Trophoblast cell (in vitro differentiated cells and primary cell): ENCODE measurements at regions not wholly inside any gene's neighbourhood (a gene's known extent, or its start where the extent isn't known, plus 50 kb on each side); places are given as distances from the start of the nearest gene placed in this dataset.

ENCODE experiments used
- DNase-seq, 2 donors: peaks; one replicate each; pipeline ENCODE4 v3.0.0-alpha.2; 2016
- H2AFZ ChIP-seq: 2 replicates; pipeline ENCODE4 v1.6.1; 2013; ENCODE audit warnings: low read length, moderate library complexity, mild to moderate bottlenecking; ENCODE audit not compliant: insufficient read depth, poor library complexity
- H2AK5ac ChIP-seq: 2 replicates; pipeline ENCODE4 v1.6.1; 2013; ENCODE audit warnings: mild to moderate bottlenecking, low read length
- H2BK120ac ChIP-seq: 2 replicates; pipeline ENCODE4 v1.6.1; 2013; ENCODE audit warnings: low read length, mild to moderate bottlenecking, moderate library complexity; ENCODE audit not compliant: insufficient read depth, poor library complexity
- H2BK12ac ChIP-seq: 2 replicates; pipeline ENCODE4 v1.6.1; 2013; ENCODE audit warnings: mild to moderate bottlenecking, low read length, moderate library complexity
- H2BK5ac ChIP-seq: 2 replicates; pipeline ENCODE4 v1.6.1; 2013; ENCODE audit warnings: low read length, low read depth, moderate library complexity, mild to moderate bottlenecking; ENCODE audit not compliant: poor library complexity
- H3K14ac ChIP-seq: 2 replicates; pipeline ENCODE4 v1.6.1; 2013; ENCODE audit warnings: mild to moderate bottlenecking, low read length
- H3K18ac ChIP-seq: 2 replicates; pipeline ENCODE4 v1.6.1; 2013; ENCODE audit warnings: mild to moderate bottlenecking, low read length
- H3K23ac ChIP-seq: 2 replicates; pipeline ENCODE4 v1.6.1; 2013; ENCODE audit warnings: low read length
- H3K27ac ChIP-seq: 2 replicates; pipeline ENCODE4 v1.5.1; 2013; ENCODE audit warnings: low read depth, mild to moderate bottlenecking, inconsistent platforms, low read length, moderate library complexity
- H3K27me3 ChIP-seq: 2 replicates; pipeline ENCODE4 v1.6.1; 2013; ENCODE audit warnings: inconsistent platforms, mild to moderate bottlenecking, low read length, moderate library complexity; ENCODE audit not compliant: insufficient read depth
- H3K36me3 ChIP-seq, 2 experiments: 1 replicate in 1 of 2; 2 replicates in 1 of 2; pipeline ENCODE4 v1.6.1; 2013; ENCODE audit warnings: low read length in 2 of 2, mild to moderate bottlenecking in 2 of 2, moderate library complexity in 1 of 2; ENCODE audit not compliant: insufficient read depth in 2 of 2, control insufficient read depth in 1 of 2
- H3K4ac ChIP-seq: 2 replicates; pipeline ENCODE4 v1.6.1; 2013; ENCODE audit warnings: low read depth, mild to moderate bottlenecking, low read length, moderate library complexity
- H3K4me1 ChIP-seq, 2 experiments: 1 replicate in 1 of 2; 2 replicates in 1 of 2; pipeline ENCODE4 v1.6.1; 2013; ENCODE audit warnings: low read length in 2 of 2, mild to moderate bottlenecking in 2 of 2, moderate library complexity in 1 of 2; ENCODE audit not compliant: insufficient read depth in 2 of 2, control insufficient read depth in 1 of 2
- H3K4me2 ChIP-seq: 2 replicates; pipeline ENCODE4 v1.6.1; 2013; ENCODE audit warnings: inconsistent platforms, mild to moderate bottlenecking, low read length, moderate library complexity
- H3K4me3 ChIP-seq: 2 replicates; pipeline ENCODE4 v1.5.1; 2013; ENCODE audit warnings: mild to moderate bottlenecking, low read depth, low read length, inconsistent platforms
- H3K79me1 ChIP-seq: one replicate; pipeline ENCODE4 v1.6.1; 2013; ENCODE audit warnings: low read length
- H3K79me2 ChIP-seq: 2 replicates; pipeline ENCODE4 v1.6.1; 2013; ENCODE audit warnings: low read length, mild to moderate bottlenecking; ENCODE audit not compliant: control insufficient read depth, insufficient read depth, poor library complexity
- H3K9ac ChIP-seq: 2 replicates; pipeline ENCODE4 v1.6.1; 2013; ENCODE audit warnings: mild to moderate bottlenecking, low read length
- H3K9me3 ChIP-seq: 2 replicates; pipeline ENCODE4 v1.6.1; 2013; ENCODE audit warnings: low read depth, mild to moderate bottlenecking, control low read depth, inconsistent platforms, low read length; ENCODE audit not compliant: insufficient read depth
- H4K12ac ChIP-seq: 2 replicates; pipeline ENCODE4 v1.6.1; 2013; ENCODE audit warnings: low read depth, mild to moderate bottlenecking, low read length, moderate library complexity
- H4K8ac ChIP-seq: 2 replicates; pipeline ENCODE4 v1.6.1; 2013; ENCODE audit warnings: low read depth, mild to moderate bottlenecking, low read length, moderate library complexity
- H4K91ac ChIP-seq: one replicate; pipeline ENCODE4 v1.6.1; 2013; ENCODE audit warnings: low read depth, mild to moderate bottlenecking, low read length, moderate library complexity
- WGBS: extraction: QIAGEN DNeasy Blood & Tissue Kit; methylation state at CpG from one replicate; pipeline ENCODE4 v1.1.7; 2013; ENCODE audit warnings: missing lambda C conversion rate; ENCODE audit not compliant: insufficient read length, insufficient coverage; ENCODE audit errors: extremely low coverage; 5-methylcytosine and 5-hydroxymethylcytosine counted together

DNA sequence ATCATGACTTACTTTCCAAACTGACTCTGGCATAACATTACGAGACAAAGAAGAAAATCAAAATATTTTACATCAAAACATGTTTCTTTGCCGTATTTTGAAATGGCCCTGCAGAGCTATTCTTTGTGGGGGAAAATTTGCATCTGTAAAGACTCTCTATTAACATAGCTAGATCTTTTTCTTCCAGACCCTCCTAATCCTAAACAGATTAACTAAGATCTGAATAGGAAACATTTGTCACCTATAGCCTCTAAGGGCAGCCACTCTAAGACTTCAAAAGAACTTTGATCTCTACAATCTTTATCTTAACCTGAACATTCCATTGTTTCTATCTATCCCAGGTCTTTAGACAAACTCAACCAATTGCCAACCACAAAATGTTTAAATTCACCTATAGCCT is 176.6 kb upstream of the CENPE start:
- Histone ChIP-seq H3K79me2 (no peaks in the 10 kb centered on the region), H4K8ac (no peak overlapping the region), H2BK5ac (no peak overlapping the region), H3K36me3 (no peaks in the 10 kb centered on the region), H3K18ac (no peak overlapping the region), H3K27me3 (no peaks in the 10 kb centered on the region), H3K4me3 (no peak overlapping the region), H3K9me3 (no peaks in the 10 kb centered on the region), H2BK12ac (no peak overlapping the region), H3K23ac (no peak overlapping the region), H4K91ac (no peak overlapping the region), H3K4ac (no peak overlapping the region), H2AFZ (no peak overlapping the region), H3K9ac (no peak overlapping the region), H2BK120ac (no peak overlapping the region), H3K79me1 (no peaks in the 10 kb centered on the region), H3K14ac (no peak overlapping the region), H3K4me1 (no peaks in the 10 kb centered on the region), H3K27ac (no peak overlapping the region), H4K12ac (no peak overlapping the region), H2AK5ac (no peak overlapping the region), H3K4me2 (no peak overlapping the region)
- WGBS: no CpG with 5 or more reads among the region's 2 CpGs
- DNase-seq: no peak

DNA sequence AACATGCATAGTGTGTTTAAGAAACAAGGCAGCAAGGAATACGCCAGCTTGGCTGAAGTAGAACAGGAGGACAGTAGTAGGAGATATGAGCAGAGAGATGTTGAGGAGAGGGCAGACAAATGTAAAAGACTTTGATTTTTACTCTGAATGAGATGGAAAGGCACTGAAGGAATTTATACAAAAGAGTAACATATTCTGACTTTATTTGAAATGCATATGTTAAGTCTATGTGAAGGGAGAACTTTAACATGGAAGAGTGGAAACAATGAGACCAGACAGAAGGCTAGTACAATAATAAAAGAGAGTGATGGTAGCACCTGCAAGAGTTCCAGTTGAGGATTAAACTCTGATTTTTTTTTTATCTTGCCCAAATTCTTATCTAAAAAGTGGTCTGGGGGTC is 176.2 kb upstream of the CENPE start:
- Histone ChIP-seq H3K4me1 (no peaks in the 10 kb centered on the region), H3K4ac (no peak overlapping the region), H3K23ac (no peak overlapping the region), H3K79me2 (no peaks in the 10 kb centered on the region), H4K91ac (no peak overlapping the region), H3K9ac (no peak overlapping the region), H3K9me3 (no peaks in the 10 kb centered on the region), H2BK120ac (no peak overlapping the region), H3K18ac (no peak overlapping the region), H2BK12ac (no peak overlapping the region), H3K27ac (no peak overlapping the region), H2BK5ac (no peak overlapping the region), H3K27me3 (no peaks in the 10 kb centered on the region), H3K4me3 (no peak overlapping the region), H2AFZ (no peak overlapping the region), H4K8ac (no peak overlapping the region), H3K14ac (no peak overlapping the region), H3K4me2 (no peak overlapping the region), H3K79me1 (no peaks in the 10 kb centered on the region), H3K36me3 (no peaks in the 10 kb centered on the region), H2AK5ac (no peak overlapping the region), H4K12ac (no peak overlapping the region)
- WGBS: no CpG with 5 or more reads among the region's 1 CpG
- no peak for DNase-seq

DNA sequence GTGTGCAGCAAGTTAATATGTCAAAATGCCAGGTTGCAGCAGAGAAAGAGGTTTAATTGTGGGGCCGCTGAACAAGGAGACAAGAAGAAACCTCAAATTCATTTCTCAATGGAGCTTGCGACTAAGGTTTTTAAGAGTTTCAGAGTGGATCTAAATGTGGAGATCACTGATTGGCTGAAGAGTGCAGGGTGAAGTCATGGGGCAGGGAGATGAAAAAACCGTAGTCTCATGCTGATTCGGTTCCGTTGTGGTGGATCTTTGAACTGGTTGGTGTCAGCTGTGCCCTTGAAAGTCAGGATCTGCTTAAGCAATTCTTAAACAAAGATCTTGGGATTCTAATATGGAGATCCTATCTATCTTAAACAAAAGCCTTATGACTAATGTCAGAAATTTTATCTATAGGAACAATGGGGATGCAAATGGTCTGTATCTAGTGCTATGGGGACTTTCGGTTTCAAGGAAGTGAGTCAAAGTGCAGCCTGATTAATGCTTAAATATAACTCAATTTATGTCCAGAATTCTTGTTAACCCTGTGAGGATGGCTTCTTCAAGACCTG is 173.9 kb upstream of the CENPE start:
- Histone ChIP-seq H3K23ac (no peak overlapping the region), H2BK5ac (no peak overlapping the region), H3K36me3 (no peaks in the 10 kb centered on the region), H3K27ac (no peak overlapping the region), H4K91ac (no peak overlapping the region), H2BK120ac (no peak overlapping the region), H3K18ac (no peak overlapping the region), H3K79me2 (no peaks in the 10 kb centered on the region), H3K9ac (no peak overlapping the region), H2AFZ (no peak overlapping the region), H3K9me3 (no peaks in the 10 kb centered on the region), H3K79me1 (no peaks in the 10 kb centered on the region), H2AK5ac (no peak overlapping the region), H3K4me1 (no peaks in the 10 kb centered on the region), H4K8ac (no peak overlapping the region), H3K4ac (no peak overlapping the region), H3K14ac (no peak overlapping the region), H4K12ac (no peak overlapping the region), H3K27me3 (no peaks in the 10 kb centered on the region), H3K4me2 (no peak overlapping the region), H3K4me3 (no peak overlapping the region), H2BK12ac (no peak overlapping the region)
- peak in 1 of 2 donors; percentile 40 for DNase-seq
- WGBS: no CpG with 5 or more reads among the region's 6 CpGs

DNA sequence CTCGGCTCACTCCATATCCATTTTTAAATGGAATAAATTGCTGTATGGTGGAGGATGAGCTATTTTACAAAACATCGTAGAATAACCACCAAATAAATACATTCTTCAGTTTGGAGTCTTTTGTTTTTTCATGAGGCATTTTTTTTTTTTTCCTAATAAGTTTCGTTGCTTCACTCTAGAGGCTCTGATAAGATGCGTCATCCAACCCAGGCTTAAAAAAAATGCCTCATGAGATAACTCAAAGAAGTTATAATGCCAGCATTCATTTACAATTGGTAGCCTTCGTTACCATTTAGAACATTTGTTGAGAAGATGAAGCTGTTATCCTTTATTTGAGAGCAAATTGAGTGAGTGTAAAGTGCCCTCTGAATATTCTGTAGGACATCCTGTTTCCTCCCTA is 172.2 kb upstream of the CENPE start:
- Histone ChIP-seq H3K4me3 (no peak overlapping the region), H3K36me3 (no peaks in the 10 kb centered on the region), H3K23ac (no peak overlapping the region), H3K14ac (no peak overlapping the region), H3K4me1 (no peaks in the 10 kb centered on the region), H2AFZ (no peak overlapping the region), H3K4me2 (no peak overlapping the region), H2BK12ac (no peak overlapping the region), H2BK5ac (no peak overlapping the region), H2AK5ac (no peak overlapping the region), H3K79me1 (no peaks in the 10 kb centered on the region), H3K27me3 (no peaks in the 10 kb centered on the region), H4K91ac (no peak overlapping the region), H3K27ac (no peak overlapping the region), H3K79me2 (no peaks in the 10 kb centered on the region), H4K8ac (no peak overlapping the region), H3K18ac (no peak overlapping the region), H2BK120ac (no peak overlapping the region), H3K9ac (no peak overlapping the region), H3K9me3 (no peaks in the 10 kb centered on the region), H4K12ac (no peak overlapping the region), H3K4ac (no peak overlapping the region)
- DNase-seq: peak; percentile 50 to 73
- no CpG with 5 or more reads among the region's 5 CpGs for WGBS
